Umbilical cord (tissue), 1 donor: ENCODE measurements at regions not wholly inside any gene's neighbourhood (a gene's known extent, or its start where the extent isn't known, plus 50 kb on each side); places are given as distances from the start of the nearest gene placed in this dataset.
"Not testable (repeated sequence)": the region's sequence is repeated elsewhere in the genome, so short reads cannot be mapped to it uniquely, and the experiment has no call there.

Experiments used
- DNase-seq: peaks from one replicate; pipeline ENCODE4 v3.0.0-alpha.2; 2015; ENCODE audit warnings: low spot score

- not testable (repeated sequence) for DNase-seq
These were observed 1065.1 kb downstream of the RPIA start for GRCh38 chr2:89756616-89757015.

- not testable (repeated sequence) for DNase-seq
These were observed 1067.0 kb downstream of the RPIA start for GRCh38 chr2:89758332-89759026.

DNA sequence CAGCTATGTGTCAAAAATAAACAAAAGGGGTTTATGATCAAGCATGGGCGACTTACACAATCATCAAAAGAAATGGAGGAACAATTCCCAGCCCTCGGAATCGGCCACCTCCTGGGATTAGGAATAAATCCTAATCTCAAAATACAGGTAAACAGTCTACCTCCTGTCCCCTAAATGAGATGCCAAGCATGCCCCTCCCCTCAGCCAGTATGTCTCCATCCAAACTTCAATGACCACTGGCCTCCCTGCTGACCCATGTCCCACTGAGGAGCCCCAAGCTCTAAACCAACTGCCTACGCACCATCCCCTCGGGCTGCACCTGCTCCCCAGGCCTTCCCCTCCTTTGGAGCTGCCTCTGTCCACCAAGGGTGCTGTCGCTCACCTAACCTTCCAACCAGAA is 1069.3 kb downstream of the RPIA start:
- DNase-seq, result not testable (repeated sequence)

DNA sequence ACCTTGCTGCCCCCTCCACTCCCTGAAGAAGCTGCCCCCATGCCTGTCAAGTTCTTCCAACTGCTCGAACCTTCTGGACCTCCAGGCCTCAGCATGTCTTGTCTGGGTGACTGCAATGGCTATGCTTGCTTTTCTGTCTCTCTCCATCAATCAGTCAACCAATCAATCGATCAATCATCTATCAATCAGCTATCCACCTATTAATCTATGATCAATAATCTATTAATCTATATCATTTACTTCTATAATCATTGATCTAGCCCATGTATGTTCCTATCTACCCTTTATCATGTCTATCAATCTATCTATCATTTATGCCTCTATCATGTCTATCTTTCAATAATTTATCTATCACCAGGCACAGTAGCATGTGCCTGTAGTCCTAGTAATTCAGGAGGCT is 1069.7 kb downstream of the RPIA start:
- DNase-seq, result not testable (repeated sequence)

- DNase-seq, result not testable (repeated sequence)
These were observed 1070.4 kb downstream of the RPIA start for GRCh38 chr2:89761863-89762262.

- DNase-seq, result not testable (repeated sequence)
These were observed 1071.2 kb downstream of the RPIA start for GRCh38 chr2:89762461-89763253.

- DNase-seq, result no peak
These were observed 1071.7 kb downstream of the RPIA start for GRCh38 chr2:89763254-89763580.

DNA sequence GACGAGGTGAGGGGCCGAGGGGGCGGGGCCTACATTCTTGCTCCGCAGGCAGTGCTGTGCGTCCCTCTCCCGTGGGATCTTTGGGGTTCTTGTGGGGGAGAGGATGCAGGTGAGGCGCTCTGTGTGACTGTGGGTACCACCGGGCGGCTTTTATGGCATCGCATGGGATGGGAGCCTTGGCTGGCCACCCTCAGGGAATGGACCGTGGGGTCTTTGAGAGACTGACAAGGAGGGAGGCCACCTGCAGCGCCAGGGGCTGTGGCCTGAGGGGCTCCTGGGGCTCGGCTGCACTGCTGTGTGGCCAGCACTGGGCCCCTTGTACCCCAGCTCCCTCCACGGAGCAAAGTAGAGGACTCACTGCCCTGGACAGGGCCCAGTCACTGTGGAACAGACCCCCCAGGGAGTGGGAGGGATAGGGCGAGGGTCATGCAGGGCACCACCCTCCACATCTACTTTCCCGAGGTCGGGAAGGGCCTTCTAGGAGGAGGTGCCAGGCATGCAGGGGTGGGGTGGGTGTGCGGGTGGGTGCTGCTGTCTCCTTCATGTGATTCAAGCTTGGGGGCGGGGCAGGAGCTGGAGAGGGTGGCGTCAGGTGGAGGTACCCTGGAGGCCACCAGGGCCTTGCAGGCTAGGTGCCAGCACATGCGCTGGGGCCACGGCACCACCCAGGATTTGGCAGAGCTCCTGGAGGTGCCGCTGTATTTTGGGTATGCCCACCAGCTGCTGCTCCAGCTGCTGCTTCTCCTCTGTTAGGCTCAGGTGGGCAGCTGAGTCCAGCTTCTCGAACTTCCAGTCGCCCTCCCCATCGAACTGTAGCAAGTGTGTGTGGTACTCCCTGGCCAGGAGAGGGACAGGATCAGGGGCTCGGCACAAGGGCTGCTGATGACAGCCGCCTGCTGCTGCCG is 1072.4 kb downstream of the RPIA start:
- DNase-seq, result no peak

- DNase-seq, result not testable (repeated sequence)
These were observed 1073.3 kb downstream of the RPIA start for GRCh38 chr2:89764571-89765360.

- DNase-seq, result not testable (repeated sequence)
These were observed 1073.9 kb downstream of the RPIA start for GRCh38 chr2:89765361-89765718.

- not testable (repeated sequence) for DNase-seq
These were observed 1074.9 kb downstream of the RPIA start for GRCh38 chr2:89766141-89766990.

DNA sequence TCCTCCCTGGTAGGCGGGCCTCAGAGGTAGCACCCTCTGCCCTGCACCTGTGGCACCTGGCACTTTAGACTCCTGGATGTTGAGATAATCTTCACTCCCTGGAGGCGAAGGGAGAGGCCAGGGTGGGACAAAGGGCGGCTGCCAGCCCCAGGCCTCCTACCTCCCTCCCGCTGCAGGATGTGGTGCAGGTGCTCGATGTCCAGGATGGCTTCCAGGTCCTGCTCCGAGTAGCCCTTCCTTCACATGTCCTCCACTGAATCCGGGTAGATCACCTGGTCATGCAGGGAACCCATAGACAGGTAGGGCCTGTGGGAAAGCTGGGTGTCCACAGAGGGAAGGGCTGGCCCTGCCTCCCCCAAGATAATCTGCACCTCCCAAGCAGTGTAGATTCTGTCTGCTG is 1075.6 kb downstream of the RPIA start:
- DNase-seq, result not testable (repeated sequence)

GRCh38 chr2:89767572-89768435 is 1076.3 kb downstream of the RPIA start:
- no peak for DNase-seq

DNA sequence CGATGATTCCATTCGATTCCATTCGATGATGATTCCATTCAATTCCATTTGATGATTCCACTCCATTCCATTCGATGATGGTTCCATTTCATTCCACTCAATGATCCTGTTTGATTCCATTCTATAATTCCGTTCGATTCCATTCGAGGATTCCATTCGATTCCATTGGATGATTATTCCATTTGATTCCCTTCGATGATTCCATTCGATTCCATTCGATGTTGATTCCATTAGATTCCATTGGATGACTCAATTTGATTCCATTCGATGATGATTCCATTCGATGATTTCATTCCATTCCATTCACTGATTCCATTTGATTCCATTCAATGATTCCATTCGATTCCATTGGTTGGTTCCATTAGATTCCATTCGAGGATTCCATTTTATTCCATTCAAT is 1084.4 kb downstream of the RPIA start:
- no peak for DNase-seq

DNA sequence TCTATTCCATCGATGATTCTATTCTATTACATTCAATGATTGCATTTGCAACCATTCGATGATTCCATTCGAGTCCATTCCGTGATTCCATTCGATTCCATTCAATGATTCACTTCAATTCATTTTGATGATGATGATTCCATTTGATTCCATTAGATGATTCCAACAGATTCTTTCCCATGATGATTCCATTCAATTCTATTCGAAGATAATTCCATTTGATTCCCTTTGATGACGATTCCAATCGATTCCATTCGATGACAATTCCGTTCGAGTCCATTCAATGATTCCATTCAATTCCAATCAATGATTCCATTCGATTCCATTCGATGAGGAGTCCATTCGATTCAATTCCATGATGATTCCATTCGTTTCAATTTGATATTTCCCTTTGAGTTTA is 1088.8 kb downstream of the RPIA start:
- no peak for DNase-seq

- DNase-seq, result no peak
These were observed 1090.5 kb downstream of the RPIA start for GRCh38 chr2:89781962-89782361.

GRCh38 chr2:89784960-89785359 is 1093.5 kb downstream of the RPIA start:
- DNase-seq, result no peak

- not testable (repeated sequence) for DNase-seq
These were observed 1094.1 kb downstream of the RPIA start for GRCh38 chr2:89785528-89785927.

DNA sequence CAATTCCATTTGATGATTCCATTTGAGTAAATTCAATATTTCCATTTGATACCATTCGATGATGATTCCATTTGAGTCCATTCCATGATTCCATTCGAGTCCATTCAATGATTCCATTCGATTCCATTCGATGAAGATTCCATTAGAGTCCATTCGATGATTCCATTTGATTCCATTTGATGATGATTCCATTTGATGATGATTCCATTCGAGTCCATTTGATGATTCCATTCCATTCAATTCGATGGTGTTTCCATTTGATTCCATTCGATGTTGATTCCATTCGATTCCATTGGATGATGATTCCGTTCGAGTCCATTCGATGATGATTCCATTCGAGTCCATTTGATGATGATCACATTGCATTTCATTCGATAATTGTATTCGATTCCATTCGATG is 1095.2 kb downstream of the RPIA start:
- not testable (repeated sequence) for DNase-seq
